K562 (cell line): ENCODE measurements at regions not wholly inside any gene's neighbourhood (a gene's known extent, or its start where the extent isn't known, plus 50 kb on each side); places are given as distances from the start of the nearest gene placed in this dataset.

ENCODE experiments used
- ATAC-seq: fragments of 200-7000 bp; cut with Tn5 transposase; 3 replicates; pipeline ENCODE4 v1.9.1; 2020; ENCODE audit warnings: moderate library complexity
- BruUV-seq: library from RNA; stranded (reverse); fragments of 400-500 nt; replicated peaks from 2 replicates; lab custom pipeline; 2021; lab: Mats Ljungman, UMichigan
- CTCF ChIA-PET: fragments of 300-600 bp; formaldehyde crosslinking; extraction: SDS; loops from one replicate; lab custom pipeline; 2021; ENCODE audit warnings: low intra/inter-chr PET ratio; lab: Yijun Ruan, JAX
- POLR2A ChIA-PET: fragments of 300-600, 350-650 bp; sonication (Branson Sonifier 250); formaldehyde crosslinking; extraction: SDS; loops from one replicate; lab custom pipeline; 2021; ENCODE audit warnings: antibody characterized with exemption, inconsistent platforms; lab: Yijun Ruan, JAX
- DNase-seq, 4 experiments: peaks; one replicate each; pipeline versions ENCODE4 v3.0.0 to v3.0.0-alpha.2; 2011 to 2018; ENCODE audit warnings: low spot score in 3 of 4, mixed read lengths in 3 of 4; ENCODE audit errors: extremely low read depth in 1 of 4
- FAIRE-seq: peaks from 2 replicates; lab custom pipeline; 2011; peaks lifted over from hg19 to GRCh38; lab: Jason Lieb, UNC
- H2AFZ ChIP-seq: 2 replicates; pipeline ENCODE4 v1.6.0; 2011; ENCODE audit warnings: low read depth, low read length, control low read depth, inconsistent platforms
- H3K27ac ChIP-seq: fragments of 200-600 bp; 3 replicates; pipeline ENCODE4 v1.8.0; 2011; ENCODE audit warnings: low read depth, mild to moderate bottlenecking, control low read depth, inconsistent platforms, low read length, moderate library complexity, mixed read lengths; ENCODE audit errors: extremely low read depth
- H3K27me3 ChIP-seq, 2 experiments: fragments of 300-600 bp in 1 of 2; 2 replicates in 1 of 2; 3 replicates in 1 of 2; pipeline versions ENCODE4 v1.6.0 to v1.8.0; 2011; ENCODE audit warnings: inconsistent platforms in 2 of 2, low read length in 2 of 2, mild to moderate bottlenecking in 1 of 2, mixed read lengths in 1 of 2, moderate library complexity in 1 of 2; ENCODE audit not compliant: control insufficient read depth in 2 of 2, insufficient read depth in 2 of 2
- H3K36me3 ChIP-seq: fragments of 300-600 bp; 3 replicates; pipeline ENCODE4 v1.8.0; 2011; ENCODE audit warnings: mild to moderate bottlenecking, low read length, inconsistent platforms; ENCODE audit not compliant: control insufficient read depth, insufficient read depth
- H3K4me1 ChIP-seq, 2 experiments: fragments of 200-600 bp in 1 of 2; replicated peaks in 1 of 2; 2 replicates in 1 of 2; 3 replicates in 1 of 2; pipeline versions ENCODE4 v1.5.1 to v1.8.0; 2011; ENCODE audit warnings: inconsistent platforms in 2 of 2, low read length in 2 of 2, mild to moderate bottlenecking in 1 of 2, mixed read lengths in 1 of 2, moderate library complexity in 1 of 2; ENCODE audit not compliant: control insufficient read depth in 2 of 2, insufficient read depth in 2 of 2
- H3K4me2 ChIP-seq: 2 replicates; pipeline ENCODE4 v1.6.1; 2011; ENCODE audit warnings: low read length, control low read depth, inconsistent platforms, mixed read lengths; ENCODE audit not compliant: insufficient read depth
- H3K4me3 ChIP-seq: fragments of 200-600 bp; sonication (generic), shearing (Covaris generic); 2 replicates; pipeline ENCODE4 v1.5.1; 2016; ENCODE audit warnings: control low read depth, inconsistent platforms
- H3K79me2 ChIP-seq: fragments of 200-600 bp; 3 replicates; pipeline ENCODE4 v1.8.0; 2011; ENCODE audit warnings: low read length, inconsistent platforms; ENCODE audit not compliant: control insufficient read depth, insufficient read depth
- H3K9ac ChIP-seq, 2 experiments: 2 replicates each; pipeline versions ENCODE4 v1.6.0 to v1.6.1; 2011; ENCODE audit warnings: low read depth in 2 of 2, low read length in 2 of 2, control low read depth in 1 of 2, inconsistent platforms in 1 of 2, mild to moderate bottlenecking in 1 of 2, mixed read lengths in 1 of 2; ENCODE audit not compliant: insufficient read depth in 1 of 2
- H3K9me1 ChIP-seq: one replicate; pipeline ENCODE4 v1.6.0; 2011; ENCODE audit warnings: inconsistent platforms, mild to moderate bottlenecking, low read length, moderate library complexity; ENCODE audit not compliant: control insufficient read depth, insufficient read depth
- H3K9me3 ChIP-seq: replicated peaks from 2 replicates; pipeline ENCODE4 v1.5.1; 2011; ENCODE audit warnings: low read depth, low read length, inconsistent platforms; ENCODE audit not compliant: control insufficient read depth, insufficient read depth
- H4K20me1 ChIP-seq: replicated peaks from 2 replicates; pipeline ENCODE4 v1.6.1; 2011; ENCODE audit warnings: low read length, inconsistent platforms, mixed read lengths; ENCODE audit not compliant: control insufficient read depth, insufficient read depth
- ELF1 ChIP-seq: fragments of 200-800 bp; sonication (Bioruptor generic); IDR thresholded peaks from 2 replicates; pipeline ENCODE4 v1.6.1; 2016; ENCODE audit warnings: missing genetic modification characterization, missing compliant biosample characterization
- PCBP1 ChIP-seq: fragments of 200-400 bp; formaldehyde crosslinking; IDR thresholded peaks from 2 replicates; pipeline ENCODE4 v1.6.1; 2018; ENCODE audit warnings: mild to moderate bottlenecking, low read depth, low read length; ENCODE audit not compliant: poor library complexity, severe bottlenecking
- WGBS: fragments of 100-300 bp; shearing (Covaris generic); methylation state at CpG from one replicate; pipeline ENCODE4 v1.1.6; 2016; ENCODE audit warnings: low coverage, mixed read lengths; ENCODE audit not compliant: insufficient coverage; ENCODE audit errors: missing lambda C conversion rate; 5-methylcytosine and 5-hydroxymethylcytosine counted together
- in situ Hi-C: fragments of 300-500 bp; cut with MboI; formaldehyde crosslinking; loops from 4 replicates; pipeline ENCODE4 v1.15.0; 2018; ENCODE audit warnings: inconsistent platforms, mixed read lengths
- intact Hi-C: fragments of 100-400 bp; cut with micrococcal nuclease; formaldehyde crosslinking; loops from 2 replicates; pipeline ENCODE4 v1.14.2; 2022
- TF ChIP-seq, protein P1 (sequence below): fragments of 450-650 bp; IDR thresholded peaks from 2 replicates; pipeline ENCODE4 v1.7.0; 2016; ENCODE audit warnings: borderline replicate concordance
- TF ChIP-seq, protein P2 (sequence below): IDR thresholded peaks from 2 replicates; pipeline ENCODE4 v1.6.1; 2011; ENCODE audit warnings: borderline replicate concordance, low read depth, mild to moderate bottlenecking, moderate library complexity, low read length; ENCODE audit not compliant: insufficient read depth, poor library complexity, severe bottlenecking
- TF ChIP-seq, protein P3 (sequence below): sonication (generic); formaldehyde crosslinking; IDR thresholded peaks from 2 replicates; pipeline ENCODE4 v1.8.0; 2022; ENCODE audit warnings: mild to moderate bottlenecking, missing genetic modification reagents

DNA sequence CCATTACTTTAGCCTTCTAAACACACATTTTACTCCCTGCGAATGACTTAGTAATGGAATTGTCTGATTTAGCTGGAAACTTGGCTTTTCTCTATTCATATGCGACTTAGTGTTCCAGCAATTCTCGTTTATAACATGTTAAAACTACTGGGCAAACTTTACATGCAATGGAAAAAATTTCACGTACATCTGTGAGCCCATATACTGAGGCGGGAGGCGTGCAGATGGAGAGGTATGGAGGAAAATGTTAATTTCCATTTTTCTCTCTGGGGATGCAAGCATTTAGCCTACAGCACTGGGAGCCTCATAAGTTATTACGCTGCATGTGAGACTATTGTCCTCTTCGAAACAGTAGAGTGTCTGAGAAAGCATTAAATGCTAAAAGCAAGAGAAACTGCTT is 591.5 kb upstream of the ANKRD30A start:
- no TSS peak for BruUV-seq
- Histone ChIP-seq H2AFZ (no peak overlapping the region), H3K4me3 (no peak overlapping the region), H3K9ac (no peak overlapping the region), H3K9me3 (no peaks in the 10 kb centered on the region; the same call in 1 of the 2 replicates), H3K79me2 (no peaks in the 10 kb centered on the region), H4K20me1 (no peaks in the 10 kb centered on the region), H3K36me3 (no peaks in the 10 kb centered on the region), H3K9me1 (no peaks in the 10 kb centered on the region), H3K27ac (no peak overlapping the region), H3K4me2 (no peak overlapping the region), H3K4me1 (no peaks in the 10 kb centered on the region), H3K27me3 (no peaks in the 10 kb centered on the region)
- intact Hi-C loops = no loop called here
- in situ Hi-C loops = no loop called here
- ChIA-PET POLR2A (no interaction called here), CTCF (no interaction called here)
- ATAC-seq (no peak), DNase-seq (no peak), FAIRE-seq (no peak)
- WGBS = 2% methylated on average over 8 of the region's 8 CpGs
- TF ChIP-seq, protein P1, sequence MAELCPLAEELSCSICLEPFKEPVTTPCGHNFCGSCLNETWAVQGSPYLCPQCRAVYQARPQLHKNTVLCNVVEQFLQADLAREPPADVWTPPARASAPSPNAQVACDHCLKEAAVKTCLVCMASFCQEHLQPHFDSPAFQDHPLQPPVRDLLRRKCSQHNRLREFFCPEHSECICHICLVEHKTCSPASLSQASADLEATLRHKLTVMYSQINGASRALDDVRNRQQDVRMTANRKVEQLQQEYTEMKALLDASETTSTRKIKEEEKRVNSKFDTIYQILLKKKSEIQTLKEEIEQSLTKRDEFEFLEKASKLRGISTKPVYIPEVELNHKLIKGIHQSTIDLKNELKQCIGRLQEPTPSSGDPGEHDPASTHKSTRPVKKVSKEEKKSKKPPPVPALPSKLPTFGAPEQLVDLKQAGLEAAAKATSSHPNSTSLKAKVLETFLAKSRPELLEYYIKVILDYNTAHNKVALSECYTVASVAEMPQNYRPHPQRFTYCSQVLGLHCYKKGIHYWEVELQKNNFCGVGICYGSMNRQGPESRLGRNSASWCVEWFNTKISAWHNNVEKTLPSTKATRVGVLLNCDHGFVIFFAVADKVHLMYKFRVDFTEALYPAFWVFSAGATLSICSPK = no peak
- TF ChIP-seq, protein P2, sequence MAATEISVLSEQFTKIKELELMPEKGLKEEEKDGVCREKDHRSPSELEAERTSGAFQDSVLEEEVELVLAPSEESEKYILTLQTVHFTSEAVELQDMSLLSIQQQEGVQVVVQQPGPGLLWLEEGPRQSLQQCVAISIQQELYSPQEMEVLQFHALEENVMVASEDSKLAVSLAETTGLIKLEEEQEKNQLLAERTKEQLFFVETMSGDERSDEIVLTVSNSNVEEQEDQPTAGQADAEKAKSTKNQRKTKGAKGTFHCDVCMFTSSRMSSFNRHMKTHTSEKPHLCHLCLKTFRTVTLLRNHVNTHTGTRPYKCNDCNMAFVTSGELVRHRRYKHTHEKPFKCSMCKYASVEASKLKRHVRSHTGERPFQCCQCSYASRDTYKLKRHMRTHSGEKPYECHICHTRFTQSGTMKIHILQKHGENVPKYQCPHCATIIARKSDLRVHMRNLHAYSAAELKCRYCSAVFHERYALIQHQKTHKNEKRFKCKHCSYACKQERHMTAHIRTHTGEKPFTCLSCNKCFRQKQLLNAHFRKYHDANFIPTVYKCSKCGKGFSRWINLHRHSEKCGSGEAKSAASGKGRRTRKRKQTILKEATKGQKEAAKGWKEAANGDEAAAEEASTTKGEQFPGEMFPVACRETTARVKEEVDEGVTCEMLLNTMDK = no peak
- TF ChIP-seq ELF1 = no peak
- no peak for TF ChIP-seq PCBP1
- TF ChIP-seq, protein P3, sequence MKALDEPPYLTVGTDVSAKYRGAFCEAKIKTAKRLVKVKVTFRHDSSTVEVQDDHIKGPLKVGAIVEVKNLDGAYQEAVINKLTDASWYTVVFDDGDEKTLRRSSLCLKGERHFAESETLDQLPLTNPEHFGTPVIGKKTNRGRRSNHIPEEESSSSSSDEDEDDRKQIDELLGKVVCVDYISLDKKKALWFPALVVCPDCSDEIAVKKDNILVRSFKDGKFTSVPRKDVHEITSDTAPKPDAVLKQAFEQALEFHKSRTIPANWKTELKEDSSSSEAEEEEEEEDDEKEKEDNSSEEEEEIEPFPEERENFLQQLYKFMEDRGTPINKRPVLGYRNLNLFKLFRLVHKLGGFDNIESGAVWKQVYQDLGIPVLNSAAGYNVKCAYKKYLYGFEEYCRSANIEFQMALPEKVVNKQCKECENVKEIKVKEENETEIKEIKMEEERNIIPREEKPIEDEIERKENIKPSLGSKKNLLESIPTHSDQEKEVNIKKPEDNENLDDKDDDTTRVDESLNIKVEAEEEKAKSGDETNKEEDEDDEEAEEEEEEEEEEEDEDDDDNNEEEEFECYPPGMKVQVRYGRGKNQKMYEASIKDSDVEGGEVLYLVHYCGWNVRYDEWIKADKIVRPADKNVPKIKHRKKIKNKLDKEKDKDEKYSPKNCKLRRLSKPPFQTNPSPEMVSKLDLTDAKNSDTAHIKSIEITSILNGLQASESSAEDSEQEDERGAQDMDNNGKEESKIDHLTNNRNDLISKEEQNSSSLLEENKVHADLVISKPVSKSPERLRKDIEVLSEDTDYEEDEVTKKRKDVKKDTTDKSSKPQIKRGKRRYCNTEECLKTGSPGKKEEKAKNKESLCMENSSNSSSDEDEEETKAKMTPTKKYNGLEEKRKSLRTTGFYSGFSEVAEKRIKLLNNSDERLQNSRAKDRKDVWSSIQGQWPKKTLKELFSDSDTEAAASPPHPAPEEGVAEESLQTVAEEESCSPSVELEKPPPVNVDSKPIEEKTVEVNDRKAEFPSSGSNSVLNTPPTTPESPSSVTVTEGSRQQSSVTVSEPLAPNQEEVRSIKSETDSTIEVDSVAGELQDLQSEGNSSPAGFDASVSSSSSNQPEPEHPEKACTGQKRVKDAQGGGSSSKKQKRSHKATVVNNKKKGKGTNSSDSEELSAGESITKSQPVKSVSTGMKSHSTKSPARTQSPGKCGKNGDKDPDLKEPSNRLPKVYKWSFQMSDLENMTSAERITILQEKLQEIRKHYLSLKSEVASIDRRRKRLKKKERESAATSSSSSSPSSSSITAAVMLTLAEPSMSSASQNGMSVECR (CRISPR knock-in tag) = no peak
